ENCODE measurements at regions not wholly inside any gene's neighbourhood (a gene's known extent, or its start where the extent isn't known, plus 50 kb on each side); places are given as distances from the start of the nearest gene placed in this dataset.

- TF ChIP-seq CTCF (IDR thresholded peaks at IDR 0.05) (peak; percentile 53 to 86 (median 78)), POLR2A (IDR thresholded peaks at IDR 0.05) (no peak)
Observed at GRCh38 chr16:10256784-10257641, 74.8 kb upstream of the GRIN2A start.
